GM19043 (cell line): ENCODE measurements at regions not wholly inside any gene's neighbourhood (a gene's known extent, or its start where the extent isn't known, plus 50 kb on each side); places are given as distances from the start of the nearest gene placed in this dataset.

Experiments used
- ATAC-seq: cut with Tn5 transposase; IDR thresholded peaks from one replicate; pipeline ENCODE4 v1.9.1; 2021; ENCODE audit warnings: low read depth; ENCODE audit not compliant: unreplicated experiment

DNA sequence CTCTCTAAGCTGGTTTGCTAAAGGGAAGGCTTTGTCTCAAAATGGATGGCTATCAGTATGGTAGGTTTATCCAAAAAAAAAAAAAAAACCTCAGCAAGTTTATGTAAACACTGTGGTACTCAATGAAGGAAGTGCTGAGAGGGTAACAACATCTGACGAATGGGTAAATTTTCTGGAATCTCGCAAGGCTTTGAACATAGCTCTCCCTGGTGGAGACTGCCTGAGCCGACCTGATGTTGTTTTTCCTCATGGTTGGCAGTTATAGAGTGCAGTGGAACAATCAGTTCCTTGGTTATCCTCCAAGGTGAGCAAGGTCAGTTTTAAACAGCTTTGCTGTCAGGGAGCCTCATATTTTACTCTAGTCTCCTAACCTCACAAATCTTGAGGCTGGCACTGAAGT lies 94.6 kb downstream of the ZPLD1 start:
- ATAC-seq, result no peak

DNA sequence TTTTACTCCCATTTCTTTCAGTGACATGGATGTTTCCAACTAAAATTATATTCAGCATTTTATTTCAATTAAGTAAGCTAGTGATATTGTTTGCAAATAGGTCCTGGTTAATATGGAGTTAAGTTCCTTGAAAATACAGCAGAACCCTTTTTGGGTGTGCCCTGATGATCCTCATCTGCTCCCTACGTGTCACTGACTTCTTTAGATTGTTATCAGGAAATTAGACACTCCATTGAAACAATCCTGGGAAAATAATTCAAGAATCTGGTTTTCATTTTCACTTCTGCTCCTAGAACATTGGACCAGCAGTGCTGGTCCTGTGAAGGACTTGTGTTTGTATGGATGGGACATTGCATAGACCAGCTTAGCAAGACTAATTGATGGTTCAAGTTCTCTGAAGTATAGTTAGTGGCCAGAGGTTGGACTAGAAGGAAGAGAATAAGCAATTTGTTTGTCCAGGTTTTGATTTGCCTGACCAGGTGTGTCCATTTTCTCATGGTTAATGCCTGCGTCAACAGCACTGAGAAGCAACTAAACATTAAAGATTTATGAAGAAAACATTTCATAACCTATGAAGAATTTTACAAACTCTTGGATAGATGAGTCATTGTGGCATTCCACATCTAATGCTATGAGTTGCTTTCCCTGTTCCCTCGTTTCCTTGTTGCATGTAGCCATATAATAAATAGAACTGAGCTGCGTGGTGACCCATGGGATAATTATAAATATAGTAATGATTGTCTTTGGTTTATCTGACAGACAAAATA lies 95.8 kb downstream of the ZPLD1 start:
- no peak for ATAC-seq

DNA sequence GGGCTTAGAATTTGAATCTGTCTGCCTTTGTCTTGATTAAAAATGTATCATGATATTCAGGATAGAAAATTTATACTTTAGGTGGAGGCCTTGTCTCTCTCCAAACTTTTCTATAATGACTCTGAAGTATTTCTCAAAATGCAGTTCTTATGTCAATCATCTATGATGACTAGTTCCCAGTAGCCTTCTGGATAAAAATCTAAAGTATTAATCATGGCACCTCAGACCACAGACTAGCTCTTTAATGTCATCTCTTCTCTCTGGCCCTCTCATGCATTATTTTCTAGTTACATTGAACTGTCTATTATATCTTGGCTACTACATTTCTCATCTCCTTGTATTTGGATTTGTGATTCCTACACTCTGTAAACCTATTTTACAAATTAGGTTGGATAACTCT lies 96.9 kb downstream of the ZPLD1 start:
- no peak for ATAC-seq

DNA sequence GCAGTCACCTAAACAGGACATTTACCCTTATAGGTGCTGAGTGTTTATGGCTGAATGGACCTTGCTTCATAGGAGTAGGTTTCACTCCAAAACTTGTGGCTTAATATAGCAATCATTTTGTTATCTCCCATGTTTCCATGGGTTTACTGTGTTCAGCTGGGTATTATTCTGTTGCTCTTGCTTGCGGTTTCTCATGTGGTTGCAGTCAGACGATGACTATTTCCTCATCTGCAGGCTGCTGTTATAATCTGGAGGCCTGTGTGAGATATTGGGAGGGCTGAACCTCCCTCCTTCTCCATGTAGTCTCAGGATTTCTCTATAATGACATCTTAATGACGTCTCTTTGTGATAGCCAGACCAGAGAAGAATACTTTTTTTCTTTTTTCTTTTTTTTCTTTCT lies 98.1 kb downstream of the ZPLD1 start:
- ATAC-seq, result no peak

DNA sequence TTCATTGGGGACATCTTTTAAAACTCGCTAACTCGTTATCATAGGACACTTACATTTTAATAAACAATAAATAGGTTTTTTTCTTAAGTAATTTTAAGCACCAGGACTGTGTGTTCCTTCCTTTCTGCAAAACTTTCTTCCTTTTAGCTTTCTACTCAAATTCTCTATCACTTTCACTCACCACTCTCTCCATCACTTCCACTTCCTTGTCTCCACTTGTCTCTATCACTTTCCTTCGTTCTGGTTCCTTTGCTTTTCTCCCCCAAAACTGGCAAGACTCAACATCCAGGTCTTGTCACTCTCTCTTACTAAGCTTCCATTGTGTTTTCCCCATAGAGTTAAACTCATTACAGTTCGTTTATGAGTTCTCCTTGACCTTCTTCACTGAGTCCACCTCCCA lies 99.0 kb downstream of the ZPLD1 start:
- no peak for ATAC-seq

DNA sequence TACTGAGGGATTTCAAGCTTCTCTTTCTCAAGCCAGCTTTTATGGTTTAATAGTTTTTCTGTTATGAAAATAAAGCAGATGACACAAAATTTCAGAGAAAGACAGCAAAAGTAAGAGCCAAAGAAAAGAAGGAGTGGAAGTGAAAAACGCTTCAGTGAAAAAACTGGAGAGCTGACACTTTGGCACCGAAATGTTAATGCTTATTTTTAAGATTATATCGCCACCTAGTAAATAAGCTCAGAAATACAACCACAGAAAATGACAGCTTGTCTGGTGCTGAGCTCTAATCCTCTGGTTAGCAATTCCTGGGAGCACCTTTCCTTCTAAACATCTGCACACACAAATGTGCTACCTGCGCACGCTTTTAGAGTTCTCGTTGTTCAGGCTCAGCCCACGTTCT lies 101.6 kb downstream of the ZPLD1 start:
- no peak for ATAC-seq

DNA sequence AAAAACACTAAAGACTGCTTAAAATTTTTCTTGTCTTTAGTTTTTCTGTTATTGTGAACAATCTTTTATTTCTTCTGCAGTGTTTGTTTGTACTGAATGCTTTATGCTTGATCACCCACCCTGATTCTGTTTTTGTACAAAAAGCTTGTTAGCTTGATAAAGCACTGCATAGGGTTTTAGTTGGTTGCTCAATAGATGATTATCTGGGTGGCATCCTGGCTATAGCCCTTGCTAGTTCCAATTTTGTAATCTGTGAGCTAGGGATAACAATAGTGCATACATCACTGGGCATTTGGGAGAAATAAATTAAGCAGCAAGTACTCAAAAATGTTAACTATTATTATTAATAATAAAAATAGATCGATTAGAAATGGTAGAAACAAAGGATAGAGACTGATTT lies 102.3 kb downstream of the ZPLD1 start:
- ATAC-seq, result no peak

DNA sequence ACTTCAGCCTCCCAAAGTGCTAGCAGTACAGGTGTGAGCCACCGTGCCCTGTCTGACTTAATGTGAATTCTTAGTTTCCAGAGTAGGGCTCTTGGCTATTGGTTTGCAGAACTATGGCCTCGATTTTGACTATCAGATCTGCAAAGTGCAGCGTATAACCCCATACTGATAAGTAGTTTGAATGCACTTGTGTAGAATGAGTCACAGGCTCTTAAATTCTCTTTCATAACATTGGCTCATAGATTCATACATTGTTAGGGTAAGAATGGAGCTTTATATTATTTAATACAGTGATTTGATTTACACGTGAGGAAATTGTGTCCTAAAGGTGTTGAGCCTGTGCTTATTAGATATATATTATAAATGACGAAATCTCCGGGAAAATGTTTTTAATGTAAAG lies 109.9 kb downstream of the ZPLD1 start:
- no peak for ATAC-seq

DNA sequence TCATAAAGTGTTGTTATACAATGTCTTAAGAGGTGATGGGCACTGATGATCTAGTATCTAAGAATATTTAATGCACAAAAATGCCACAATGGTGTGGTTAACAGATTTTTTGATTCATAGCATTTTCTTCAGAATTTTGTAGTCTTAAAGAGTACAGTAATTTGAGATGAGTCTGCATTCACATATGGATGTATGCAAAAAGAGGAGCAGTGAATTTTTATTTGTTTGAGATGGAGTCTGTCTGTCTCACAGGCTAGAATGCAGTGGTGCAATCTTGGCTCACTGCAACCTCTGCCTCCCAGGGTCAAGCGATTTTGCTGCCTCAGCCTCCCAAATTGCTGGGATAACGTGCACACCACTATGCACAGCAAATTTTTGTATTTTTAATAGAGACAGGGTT lies 110.5 kb downstream of the ZPLD1 start:
- ATAC-seq, result no peak

DNA sequence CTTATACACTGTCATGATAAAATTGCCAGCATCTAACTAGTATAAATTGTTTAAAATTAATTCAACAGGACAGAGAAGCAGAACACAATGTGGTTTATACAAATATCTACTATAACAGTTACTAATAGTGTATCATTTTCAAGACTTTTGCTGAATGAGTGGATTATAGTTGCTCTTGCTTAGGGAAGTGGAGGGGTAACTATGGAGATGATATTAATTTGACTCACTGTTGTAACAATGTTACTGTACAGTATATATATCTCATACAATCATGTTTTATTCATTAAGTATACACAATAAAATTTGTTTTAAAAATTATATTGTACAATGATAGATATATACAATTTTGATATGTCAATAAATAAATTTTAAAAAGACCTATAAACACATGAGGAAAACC lies 119.1 kb downstream of the ZPLD1 start:
- ATAC-seq, result no peak

DNA sequence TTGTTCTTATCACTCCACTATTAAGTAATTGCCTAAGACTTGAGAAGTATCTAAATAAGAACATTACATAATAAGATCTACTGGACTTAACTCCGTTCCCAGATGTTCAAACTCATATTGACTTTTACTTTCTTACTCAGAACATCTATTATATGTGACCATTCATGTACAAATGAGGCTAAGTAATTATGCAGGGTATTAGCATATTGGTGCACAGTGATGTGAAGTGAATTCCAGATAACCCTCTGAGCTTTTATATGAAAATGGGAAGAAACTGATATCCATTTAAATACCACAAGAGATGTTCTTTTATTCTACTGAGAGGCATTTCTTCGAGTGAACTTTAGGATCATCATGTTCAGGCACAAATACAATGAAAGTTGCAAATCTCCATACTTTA lies 135.7 kb downstream of the ZPLD1 start:
- no peak for ATAC-seq

DNA sequence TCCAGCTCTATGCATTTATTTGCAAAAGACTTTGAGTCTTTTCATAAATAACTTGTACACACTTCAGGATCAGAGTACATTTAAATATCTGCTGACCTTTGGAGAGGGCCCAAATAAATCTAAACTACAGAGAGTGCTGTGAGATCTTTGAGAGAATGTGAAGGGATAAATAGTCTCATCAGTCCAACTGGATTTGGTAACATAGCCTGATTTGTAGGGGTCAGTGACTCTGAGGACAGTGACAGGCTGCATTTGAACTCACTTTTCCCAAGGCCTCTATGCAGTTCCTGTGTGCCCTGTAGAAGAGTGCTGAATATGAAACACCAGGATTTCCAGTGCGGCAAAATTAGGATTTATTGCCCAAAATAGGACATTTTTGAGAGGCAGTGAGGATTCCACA lies 136.2 kb downstream of the ZPLD1 start:
- no peak for ATAC-seq

DNA sequence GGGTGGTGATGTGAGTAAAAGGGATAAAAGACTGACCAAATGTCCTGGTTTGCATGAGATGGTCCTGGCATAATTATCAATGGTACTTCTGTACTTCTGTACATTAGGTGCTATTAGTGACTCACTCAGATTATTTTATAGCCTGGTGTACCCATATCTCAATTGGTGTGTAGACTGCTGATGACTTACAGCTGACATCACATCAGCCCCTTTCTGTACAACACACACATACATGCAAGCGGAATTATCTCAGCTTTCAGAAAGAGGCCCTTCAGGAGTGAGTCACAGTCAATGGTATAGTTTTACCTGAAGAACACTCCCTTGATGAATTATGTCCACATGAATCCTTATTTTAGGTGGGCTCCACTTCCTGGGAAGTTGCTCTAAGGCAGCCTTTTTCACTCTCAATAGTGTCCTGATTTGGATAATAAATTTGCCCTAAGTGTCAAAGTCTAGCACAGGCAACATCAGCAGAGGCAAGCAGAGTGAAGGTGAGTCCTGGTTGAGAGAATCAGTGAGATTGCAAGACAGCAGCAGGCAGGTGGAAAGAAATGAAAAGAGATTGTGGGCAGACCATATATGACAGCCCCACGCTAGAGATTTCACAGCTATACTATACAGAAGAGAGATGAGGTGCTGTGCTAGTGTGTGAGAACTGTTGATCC lies 137.0 kb downstream of the ZPLD1 start:
- no peak for ATAC-seq

DNA sequence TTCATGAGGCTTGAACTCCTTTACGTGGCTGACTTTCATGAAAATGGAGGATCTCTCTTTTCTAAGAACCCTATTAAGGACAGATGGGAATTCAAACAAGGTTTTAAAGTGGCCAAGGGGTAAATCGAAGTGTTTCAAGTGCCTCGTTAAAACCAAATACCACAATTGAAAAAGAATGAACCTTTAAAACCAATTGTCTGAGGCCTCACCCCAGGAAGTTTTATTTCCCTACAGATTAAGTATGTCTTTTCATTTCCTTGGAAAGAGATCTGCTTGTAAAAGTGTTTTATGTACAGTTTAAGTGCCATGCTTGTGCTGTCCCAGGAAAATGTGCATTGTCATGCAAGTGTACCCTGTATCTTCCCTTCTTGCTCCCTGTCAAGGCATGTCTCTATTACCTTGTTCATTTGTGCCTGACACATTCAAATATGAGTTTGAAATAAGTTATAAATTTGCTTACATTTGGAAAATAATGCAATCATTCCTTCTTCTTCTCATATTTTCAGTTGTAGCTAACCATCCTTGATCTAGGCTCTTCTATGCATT lies 138.7 kb downstream of the ZPLD1 start:
- no peak for ATAC-seq

DNA sequence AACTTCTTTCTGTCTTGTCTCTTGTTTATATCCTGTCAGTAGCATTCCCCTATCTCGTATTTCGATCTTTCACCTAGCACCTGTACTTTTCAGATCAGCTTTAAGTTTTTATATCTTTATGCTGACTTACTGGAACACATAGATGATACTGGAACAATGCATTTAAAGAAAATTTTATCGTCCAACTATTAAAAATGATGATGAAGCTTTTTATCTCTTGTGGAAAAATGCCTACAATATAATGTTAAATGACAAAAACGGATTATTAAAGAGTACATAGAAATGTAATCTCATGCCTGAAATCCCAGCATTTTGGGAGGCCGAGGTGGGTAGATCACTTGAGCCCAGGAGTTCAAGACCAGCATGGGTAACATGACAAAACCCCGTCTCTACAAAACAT lies 139.5 kb downstream of the ZPLD1 start:
- no peak for ATAC-seq

DNA sequence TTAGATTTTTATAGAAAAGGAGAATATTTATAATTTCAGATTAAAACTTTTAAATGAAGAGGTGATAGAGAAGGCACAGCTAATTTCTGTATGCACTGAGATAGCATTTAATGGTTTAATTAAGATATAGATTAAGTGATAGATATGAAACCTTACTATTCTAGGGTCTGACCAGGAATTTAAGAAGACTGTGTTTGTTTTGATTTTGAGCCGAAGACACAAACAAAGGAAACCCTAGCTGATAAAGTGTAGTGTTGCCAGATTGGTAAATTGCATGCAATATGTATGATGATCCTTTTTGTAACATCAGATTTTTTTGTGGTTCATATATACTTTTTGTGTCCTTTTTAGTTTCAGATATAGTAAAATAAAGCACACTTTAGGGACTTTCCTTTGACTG lies 141.8 kb downstream of the ZPLD1 start:
- ATAC-seq, result no peak

DNA sequence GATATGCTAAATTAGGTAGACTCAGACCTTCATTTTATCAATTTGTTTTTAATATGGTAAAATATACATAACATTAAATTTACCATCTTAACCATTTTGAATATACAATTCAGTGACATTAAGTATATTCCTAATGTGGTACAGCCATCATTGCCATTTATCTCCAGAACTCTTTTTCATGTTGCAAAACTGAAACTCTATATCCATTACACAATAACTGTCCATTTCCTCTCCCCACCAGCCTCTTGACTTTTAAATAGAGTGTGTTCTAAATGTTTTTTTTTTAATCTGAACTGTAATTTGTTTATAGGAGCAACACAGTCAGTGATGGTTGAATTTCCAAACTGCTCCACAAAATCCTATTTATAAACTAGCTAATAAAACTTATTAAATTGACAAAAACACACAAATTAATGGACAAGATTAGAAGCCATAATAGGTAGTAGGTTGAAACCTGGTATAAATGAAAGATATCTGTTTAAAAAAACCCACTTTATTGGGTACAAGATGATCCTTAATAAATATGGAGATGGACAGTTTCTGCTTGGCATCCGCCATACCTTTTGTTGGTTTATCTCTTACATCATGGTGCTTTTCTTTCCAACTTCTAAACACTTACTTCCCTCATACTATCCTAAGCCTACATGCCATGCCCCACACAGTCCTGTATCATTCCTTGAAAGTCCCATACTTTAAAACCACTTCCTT lies 142.4 kb downstream of the ZPLD1 start:
- ATAC-seq, result no peak

DNA sequence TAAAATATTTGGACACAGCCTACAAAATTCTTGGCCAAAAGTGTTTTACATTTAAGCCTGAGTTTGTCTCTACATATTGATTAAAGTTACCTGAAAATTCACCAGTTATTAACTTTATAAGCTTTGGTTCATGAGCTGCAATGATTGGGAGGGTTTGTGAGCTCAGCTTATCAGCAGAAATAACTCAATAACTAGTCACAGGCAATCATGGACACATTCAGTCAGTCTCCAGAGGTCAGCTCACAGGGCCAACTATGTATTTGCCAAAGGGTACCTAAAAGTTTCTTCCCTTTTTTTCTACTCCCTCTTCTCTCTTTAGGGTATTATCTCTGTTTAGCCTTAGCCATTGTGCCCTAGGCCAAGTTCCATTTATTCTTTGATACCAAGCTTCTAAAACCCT lies 145.9 kb downstream of the ZPLD1 start:
- no peak for ATAC-seq

DNA sequence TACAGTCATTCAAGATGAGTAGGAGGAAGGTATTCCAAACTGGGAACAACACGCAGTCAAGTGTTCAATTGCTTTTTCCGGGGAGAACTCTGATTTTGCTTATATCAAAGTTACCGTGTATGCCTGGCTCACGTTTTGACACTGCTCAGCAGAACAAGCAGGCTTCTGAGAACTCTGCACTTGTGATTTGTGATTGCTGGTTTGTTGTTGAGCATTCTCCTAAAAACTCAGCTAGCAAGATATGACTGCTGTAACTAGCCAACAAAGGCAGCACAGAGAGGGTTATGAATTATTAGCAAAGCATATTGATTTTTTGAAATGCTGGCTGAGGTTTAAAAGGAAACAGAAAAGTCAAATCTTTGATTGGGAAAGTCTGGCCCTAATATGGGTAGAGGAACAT lies 151.7 kb downstream of the ZPLD1 start:
- ATAC-seq, result no peak

DNA sequence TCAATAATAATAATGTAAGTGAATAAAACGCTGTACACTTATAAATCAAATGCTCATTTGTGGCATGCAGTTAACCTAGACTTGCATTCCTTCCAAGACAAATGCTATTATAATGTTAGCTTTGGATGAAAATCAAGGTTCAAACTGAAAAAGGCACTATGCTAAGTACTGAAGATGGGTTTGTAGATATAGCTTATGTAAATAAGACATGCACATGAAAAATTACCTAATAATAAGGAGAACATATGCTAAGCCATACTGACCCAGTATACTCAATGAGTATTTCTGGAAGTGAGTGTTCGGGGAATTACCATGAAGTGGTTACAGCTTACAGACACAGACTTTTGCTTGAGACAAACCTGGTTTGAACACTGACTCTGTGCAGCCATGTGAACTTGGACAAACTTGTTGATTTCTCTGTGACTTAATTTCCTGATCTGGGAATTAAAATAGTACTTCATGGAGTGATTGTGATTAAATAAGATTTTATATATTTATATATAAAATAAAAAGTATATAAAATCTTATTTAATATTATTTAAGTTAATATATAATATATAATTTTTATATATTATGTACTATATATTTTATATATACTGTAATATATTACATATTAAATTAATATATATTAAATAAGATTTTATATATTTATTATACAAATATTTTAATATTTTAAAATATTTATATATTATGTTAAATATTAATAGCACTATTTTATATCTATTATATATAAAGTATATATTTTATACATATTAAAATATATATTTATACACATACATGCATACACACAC lies 159.2 kb downstream of the ZPLD1 start:
- ATAC-seq, result no peak

DNA sequence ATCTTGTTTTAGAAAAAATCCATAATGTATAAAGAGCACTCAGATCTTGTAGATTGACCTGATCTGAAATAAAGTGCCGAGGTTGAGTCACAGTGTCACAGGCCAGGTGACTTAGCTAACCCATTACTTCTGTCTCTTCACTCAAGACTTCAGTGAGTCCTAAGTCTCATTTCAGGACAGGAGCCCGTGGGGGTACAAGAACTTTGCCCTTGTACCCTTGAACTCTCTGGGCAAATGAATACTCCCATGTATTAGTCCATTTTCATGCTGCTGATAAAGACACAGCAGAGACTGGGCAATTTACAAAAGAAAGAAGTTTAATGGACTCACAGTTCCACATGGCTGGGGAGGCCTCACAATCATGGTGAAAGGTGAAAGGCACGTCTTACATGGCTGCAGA lies 160.2 kb downstream of the ZPLD1 start:
- no peak for ATAC-seq
